ENCODE measurements at regions not wholly inside any gene's neighbourhood (a gene's known extent, or its start where the extent isn't known, plus 50 kb on each side); places are given as distances from the start of the nearest gene placed in this dataset.

DNA sequence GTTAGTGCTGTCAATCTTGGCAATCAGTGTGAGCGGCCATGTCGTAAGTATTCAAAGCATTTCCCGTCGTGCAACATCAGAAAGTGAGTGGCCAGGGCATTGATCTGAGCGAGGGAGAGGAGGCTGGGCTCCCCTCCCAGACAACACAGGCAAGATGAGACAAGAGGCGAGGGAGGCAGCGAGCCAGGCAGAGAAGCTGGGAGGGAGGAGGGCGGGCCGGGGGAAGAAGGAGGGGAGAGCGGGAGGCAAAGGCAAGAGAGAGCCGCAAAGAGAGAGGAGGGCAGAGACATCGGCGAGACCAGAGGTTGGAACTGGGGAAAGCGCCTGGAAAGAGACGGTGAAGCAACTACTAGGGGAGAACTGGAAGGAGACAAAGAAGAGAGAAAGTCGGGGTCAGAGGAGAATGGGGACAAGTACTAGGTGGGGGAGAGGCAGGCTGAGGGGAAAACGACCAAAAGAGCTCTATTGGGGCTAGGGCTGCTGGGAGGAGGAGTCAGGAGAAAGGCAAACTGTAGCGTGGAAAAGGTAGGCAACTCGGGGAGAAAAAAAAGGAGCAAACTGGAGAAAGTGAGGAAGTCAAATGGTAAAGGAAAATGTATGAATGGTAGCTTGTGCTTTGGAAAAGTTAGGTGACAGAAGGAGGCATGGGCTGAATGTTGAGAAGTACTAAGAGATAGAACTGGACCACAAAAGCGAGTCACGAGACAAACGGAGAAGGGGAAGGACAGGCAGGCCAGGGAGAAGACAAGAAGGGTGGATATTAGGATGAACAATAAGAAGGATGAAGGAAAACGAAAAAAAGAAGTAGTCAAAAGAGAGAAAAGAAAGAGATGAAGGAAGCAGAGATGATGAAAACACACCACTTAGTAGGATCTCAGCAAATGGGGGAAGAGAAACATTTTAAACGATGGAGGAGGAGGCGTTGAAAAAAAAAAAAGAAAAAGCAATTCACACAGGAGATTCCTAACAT is 130.5 kb upstream of the C11orf58 start:
- Histone ChIP-seq H3K4me3 (peak overlapping the region; percentile 93), H3K9me2 (ENCODE audit: insufficient read depth) (no peaks in the 10 kb centered on the region), H4K20me1 (ENCODE audit: insufficient read depth) (no peaks in the 10 kb centered on the region), H3K4me2 (peak overlapping the region; percentile 85), H3K9me3 (ENCODE audit: insufficient read depth, low read depth) (no peaks in the 10 kb centered on the region), H3K27me3 (ENCODE audit: insufficient read depth, low read depth) (no peaks in the 10 kb centered on the region), H3K27ac (no peak overlapping the region), H3K36me3 (ENCODE audit: low read depth) (no peaks in the 10 kb centered on the region), H2AFZ (peak overlapping the region; percentile 97), H3K4me1 (replicated peaks; ENCODE audit: insufficient read depth) (no peaks in the 10 kb centered on the region), H3F3A (ENCODE audit: insufficient read depth, low read depth) (peaks cover 14% of the 10 kb centered on the region; the same call in 1 of the 2 replicates), H3K79me2 (ENCODE audit: low read depth) (peaks cover 2% of the 10 kb centered on the region; the same call in 1 of the 2 replicates)
- TF ChIP-seq EZH2 (IDR thresholded peaks at IDR 0.05; ENCODE audit: low read depth) (no peak), CTCF (conservative IDR thresholded peaks at IDR 0.05) (no peak)
- ChIA-PET POLR2A (ENCODE audit: unreplicated experiment) (no interaction called here), CTCF (interaction anchor here (0.5 kb wide), 1 partner anchor 476 kb away, joined by 4 read pairs; no protein-coding TSS in a partner anchor)
- BruUV-seq (replicated peaks) = no TSS peak
- peak; percentile 43 to 61 for DNase-seq
- intact Hi-C loops (cut with micrococcal nuclease; ENCODE audit: unreplicated experiment) = loop anchor here (1.0 to 10.0 kb wide), 8 partner anchors 456 to 958 kb away; no protein-coding TSS in a partner anchor

DNA sequence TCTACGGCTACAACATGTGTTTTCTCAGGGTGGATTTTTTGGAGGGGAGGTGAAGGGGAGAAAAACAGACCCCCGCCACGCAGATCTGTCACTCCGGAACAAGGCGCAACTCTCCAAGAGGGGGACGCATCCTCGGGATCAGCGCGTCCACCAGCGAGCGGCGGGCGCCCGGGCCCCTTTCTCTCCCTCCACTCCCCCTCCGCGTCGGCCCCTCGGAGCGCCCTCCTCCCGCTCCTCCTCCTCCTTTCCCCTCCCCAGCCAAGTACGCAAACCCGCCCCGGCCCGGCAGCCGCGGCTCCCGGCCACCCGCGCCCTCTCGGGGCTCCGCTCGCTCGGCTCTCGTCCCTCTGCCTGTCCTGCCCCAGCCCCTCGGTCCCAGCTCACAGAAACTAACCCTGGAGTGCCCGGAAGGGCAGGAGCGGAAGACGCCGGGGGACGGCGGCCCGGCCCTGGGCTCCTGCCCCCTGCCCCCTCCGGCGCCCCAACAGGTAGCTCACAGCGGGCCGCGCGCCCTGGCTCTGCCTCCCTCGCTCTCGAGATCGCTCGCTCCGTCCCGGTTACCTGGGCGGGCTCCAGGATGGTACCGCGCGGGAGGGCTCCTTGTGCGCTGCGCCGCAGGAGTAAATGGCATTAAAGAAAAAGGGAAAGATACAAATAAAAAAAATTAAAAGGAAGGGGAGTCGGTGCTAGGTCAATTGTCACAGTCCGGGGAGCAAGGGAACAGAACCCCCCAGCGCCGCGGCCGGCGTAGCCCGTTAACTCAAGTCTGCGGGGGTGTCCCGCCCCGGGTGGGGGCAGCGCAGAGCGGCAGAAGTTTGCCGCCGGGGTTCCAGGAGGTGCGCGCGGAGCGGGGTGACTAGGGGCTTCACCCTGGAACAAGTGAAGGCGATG is 131.4 kb upstream of the C11orf58 start:
- peak overlapping the region; percentile 85 for H3K4me2 ChIP-seq
- no peaks in the 10 kb centered on the region for H3K9me2 ChIP-seq (ENCODE audit: insufficient read depth)
- no peaks in the 10 kb centered on the region for H3K9me3 ChIP-seq (ENCODE audit: insufficient read depth, low read depth)
- H3F3A ChIP-seq (ENCODE audit: insufficient read depth, low read depth) = peaks cover 14% of the 10 kb centered on the region; the same call in 1 of the 2 replicates
- H3K79me2 ChIP-seq (ENCODE audit: low read depth) = peaks cover 2% of the 10 kb centered on the region; the same call in 1 of the 2 replicates
- H3K4me1 ChIP-seq (replicated peaks; ENCODE audit: insufficient read depth) = no peaks in the 10 kb centered on the region
- intact Hi-C loops (cut with micrococcal nuclease; ENCODE audit: unreplicated experiment) = loop anchor here (1.0 to 10.0 kb wide), 9 partner anchors 455 to 957 kb away; no protein-coding TSS in a partner anchor
- peak overlapping the region; percentile 97 for H2AFZ ChIP-seq
- H3K27me3 ChIP-seq (ENCODE audit: insufficient read depth, low read depth) = no peaks in the 10 kb centered on the region
- peak overlapping the region; percentile 93 for H3K4me3 ChIP-seq
- ChIA-PET POLR2A (ENCODE audit: unreplicated experiment) (interaction anchor here (0.7 kb wide), 3 partner anchors 46 to 807 kb away, joined by 3 to 9 read pairs (median 6); no protein-coding TSS in a partner anchor), CTCF (interaction anchor here (0.7 to 0.8 kb wide), 2 partner anchors 315 to 1074 kb away, joined by 3 to 5 read pairs; no protein-coding TSS in a partner anchor)
- no peak for TF ChIP-seq EZH2 (IDR thresholded peaks at IDR 0.05; ENCODE audit: low read depth)
- TF ChIP-seq CTCF (conservative IDR thresholded peaks at IDR 0.05) = no peak
- peak overlapping the region; percentile 49 for H3K27ac ChIP-seq
- BruUV-seq (replicated peaks) = no TSS peak
- H4K20me1 ChIP-seq (ENCODE audit: insufficient read depth) = no peaks in the 10 kb centered on the region
- no peaks in the 10 kb centered on the region for H3K36me3 ChIP-seq (ENCODE audit: low read depth)
- DNase-seq = peak in 1 of 2 experiments; percentile 25
